ENCODE measurements at regions not wholly inside any gene's neighbourhood (a gene's known extent, or its start where the extent isn't known, plus 50 kb on each side); places are given as distances from the start of the nearest gene placed in this dataset.

DNA sequence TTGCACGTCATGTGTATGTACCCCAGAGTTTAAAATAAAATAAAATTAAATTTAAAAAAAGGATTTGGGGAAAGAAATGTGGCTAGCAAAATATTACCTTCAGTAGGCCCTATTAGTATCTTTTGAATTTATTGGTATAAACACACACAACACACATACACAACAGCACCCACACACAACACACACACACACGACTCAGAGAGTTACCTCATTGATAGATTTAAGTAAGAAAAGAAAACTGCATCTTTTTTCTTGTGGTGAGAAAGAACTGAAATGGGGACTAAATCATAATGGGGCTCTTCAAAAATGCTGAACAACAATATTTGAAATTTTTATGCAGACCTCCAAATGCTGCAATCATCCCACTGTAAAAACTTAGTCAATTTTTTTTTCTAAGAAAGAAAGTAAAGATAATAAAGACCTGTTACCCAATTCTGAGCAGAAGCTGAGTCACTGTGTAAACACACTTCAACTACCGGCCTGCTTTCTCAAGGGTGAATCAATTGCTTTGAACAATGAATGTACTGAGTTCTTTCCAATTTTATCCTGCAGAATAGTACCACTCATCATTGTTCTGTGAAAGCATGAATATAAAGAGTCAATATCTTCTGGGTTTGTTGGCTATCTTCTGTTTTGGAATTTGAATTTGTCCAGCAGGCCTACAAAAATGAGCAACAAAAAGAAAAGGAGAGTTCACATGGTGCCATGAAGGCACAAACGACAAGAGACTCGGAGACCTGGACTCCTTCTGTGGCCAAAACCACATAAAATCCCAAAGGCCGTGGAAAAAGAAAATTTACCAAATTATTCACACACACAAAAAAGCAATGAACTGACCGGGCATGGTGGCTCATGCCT lies 57.9 kb upstream of the CCNG1 start:
- DNase-seq (ENCODE audit: low read depth) = no peak
- TF ChIP-seq CTCF (IDR thresholded peaks at IDR 0.05; ENCODE audit: low read depth, low read length, missing control alignments) = no peak
- H3K4me3 ChIP-seq (ENCODE audit: low read depth, low read length) = no peak overlapping the region

GRCh38 chr5:163381832-163382231 lies 55.6 kb upstream of the CCNG1 start:
- H3K4me3 ChIP-seq (ENCODE audit: low read depth, low read length) = no peak overlapping the region
- no peak for TF ChIP-seq CTCF (IDR thresholded peaks at IDR 0.05; ENCODE audit: low read depth, low read length, missing control alignments)

GRCh38 chr5:163383754-163384153 lies 53.6 kb upstream of the CCNG1 start:
- no peak for DNase-seq (ENCODE audit: low read depth)
- TF ChIP-seq CTCF (IDR thresholded peaks at IDR 0.05; ENCODE audit: low read depth, low read length, missing control alignments) = no peak

More at GRCh38 chr5:163381832-163382231, 55.6 kb upstream of the CCNG1 start:
- no peak for DNase-seq (ENCODE audit: low read depth)

GRCh38 chr5:163384669-163385068 lies 52.7 kb upstream of the CCNG1 start:
- DNase-seq (ENCODE audit: low read depth) = no peak
- no peak for TF ChIP-seq CTCF (IDR thresholded peaks at IDR 0.05; ENCODE audit: low read depth, low read length, missing control alignments)
- no peak overlapping the region for H3K4me3 ChIP-seq (ENCODE audit: low read depth, low read length)

More at GRCh38 chr5:163383754-163384153, 53.6 kb upstream of the CCNG1 start:
- no peak overlapping the region for H3K4me3 ChIP-seq (ENCODE audit: low read depth, low read length)

DNA sequence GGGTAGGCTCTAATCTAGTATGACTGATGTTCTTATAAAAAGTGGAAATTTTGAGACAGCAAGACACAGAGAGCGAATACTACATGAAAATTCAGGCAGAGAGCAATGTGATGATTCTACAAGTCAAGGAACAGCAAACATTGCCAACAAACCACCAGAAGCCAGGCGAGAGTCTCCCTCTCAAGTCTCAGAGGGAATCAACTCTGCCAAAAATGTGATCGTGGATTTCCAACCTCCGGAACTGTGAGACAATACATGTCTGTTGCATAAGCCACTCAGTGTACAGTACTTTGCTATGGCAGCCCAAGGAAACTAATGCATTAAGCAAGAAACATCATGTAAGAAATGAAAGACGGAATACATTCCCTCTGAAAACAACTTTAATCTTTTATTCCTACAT lies 52.1 kb upstream of the CCNG1 start:
- DNase-seq (ENCODE audit: low read depth) = no peak
- no peak for TF ChIP-seq CTCF (IDR thresholded peaks at IDR 0.05; ENCODE audit: low read depth, low read length, missing control alignments)
- H3K4me3 ChIP-seq (ENCODE audit: low read depth, low read length) = no peak overlapping the region

DNA sequence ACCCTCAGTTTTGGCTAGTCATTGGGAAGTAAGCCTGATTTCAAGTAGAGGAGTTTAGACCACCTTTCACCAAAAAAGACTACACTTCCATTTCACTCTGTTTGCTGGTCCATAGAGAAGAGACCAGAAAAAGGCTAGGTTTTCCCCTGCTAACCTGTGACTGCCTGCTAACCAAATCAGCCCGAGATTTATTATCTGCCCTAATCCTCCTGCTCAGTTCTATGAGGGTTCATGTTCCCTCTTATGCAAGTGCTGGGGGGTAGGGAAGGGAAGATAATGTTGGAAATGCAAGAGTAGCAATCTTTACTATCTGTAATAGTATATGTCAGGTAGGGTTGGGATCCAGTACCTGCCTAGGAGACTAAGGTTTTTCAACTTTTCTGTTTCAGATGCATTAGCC lies 51.6 kb upstream of the CCNG1 start:
- H3K4me3 ChIP-seq (ENCODE audit: low read depth, low read length) = no peak overlapping the region
- DNase-seq (ENCODE audit: low read depth) = no peak
- TF ChIP-seq CTCF (IDR thresholded peaks at IDR 0.05; ENCODE audit: low read depth, low read length, missing control alignments) = no peak

- H3K4me3 ChIP-seq (ENCODE audit: low read depth, low read length) = no peak overlapping the region
- DNase-seq (ENCODE audit: low read depth) = no peak
- TF ChIP-seq CTCF (IDR thresholded peaks at IDR 0.05; ENCODE audit: low read depth, low read length, missing control alignments) = no peak
Observed at GRCh38 chr5:163386352-163386751, 51.0 kb upstream of the CCNG1 start.
